Cardiac fibroblast (primary cell): ENCODE measurements at regions not wholly inside any gene's neighbourhood (a gene's known extent, or its start where the extent isn't known, plus 50 kb on each side); places are given as distances from the start of the nearest gene placed in this dataset.

ENCODE experiments used
- DNase-seq, 2 donors: peaks; one replicate each; pipeline versions ENCODE4 v3.0.0 to v3.0.0-alpha.2; 2010; ENCODE audit warnings: low read depth in 2 of 2
- H3K4me3 ChIP-seq, 2 donors: replicated peaks in 1 of 2; 1 replicate in 1 of 2; 2 replicates in 1 of 2; pipeline ENCODE4 v1.5.1; 2011; ENCODE audit warnings: low read depth in 2 of 2, low read length in 2 of 2, mild to moderate bottlenecking in 2 of 2, moderate library complexity in 1 of 2
- CTCF ChIP-seq: IDR thresholded peaks from one replicate; pipeline ENCODE4 v1.5.1; 2011; ENCODE audit warnings: low read depth, mild to moderate bottlenecking, low read length, inconsistent platforms

- H3K4me3 ChIP-seq = no peak overlapping the region
- DNase-seq = no peak
- no peak for TF ChIP-seq CTCF
These were observed 327.1 kb upstream of the MPDZ start for GRCh38 chr9:13606586-13606985.

- no peak for TF ChIP-seq CTCF
- peak; percentile 42 to 43 for DNase-seq
- no peak overlapping the region for H3K4me3 ChIP-seq
These were observed 324.4 kb upstream of the MPDZ start for GRCh38 chr9:13603921-13604320.

- no peak for TF ChIP-seq CTCF
- peak in 1 of 2 donors; percentile 45 for DNase-seq
- no peak overlapping the region for H3K4me3 ChIP-seq
These were observed 319.2 kb upstream of the MPDZ start for GRCh38 chr9:13598738-13599137.

GRCh38 chr9:13597427-13597826 is 317.9 kb upstream of the MPDZ start:
- DNase-seq = no peak
- no peak for TF ChIP-seq CTCF
- H3K4me3 ChIP-seq = no peak overlapping the region

GRCh38 chr9:13597004-13597403 is 317.5 kb upstream of the MPDZ start:
- no peak for DNase-seq
- no peak for TF ChIP-seq CTCF
- no peak overlapping the region for H3K4me3 ChIP-seq

GRCh38 chr9:13596383-13596970 is 317.0 kb upstream of the MPDZ start:
- DNase-seq = no peak
- TF ChIP-seq CTCF = no peak
- no peak overlapping the region for H3K4me3 ChIP-seq

- no peak for TF ChIP-seq CTCF
- no peak overlapping the region for H3K4me3 ChIP-seq
- DNase-seq = no peak
These were observed 311.5 kb upstream of the MPDZ start for GRCh38 chr9:13590996-13591395.
